ENCODE measurements at regions not wholly inside any gene's neighbourhood (a gene's known extent, or its start where the extent isn't known, plus 50 kb on each side); places are given as distances from the start of the nearest gene placed in this dataset.
"Not testable (repeated sequence)": the region's sequence is repeated elsewhere in the genome, so short reads cannot be mapped to it uniquely, and the experiment has no call there.

DNA sequence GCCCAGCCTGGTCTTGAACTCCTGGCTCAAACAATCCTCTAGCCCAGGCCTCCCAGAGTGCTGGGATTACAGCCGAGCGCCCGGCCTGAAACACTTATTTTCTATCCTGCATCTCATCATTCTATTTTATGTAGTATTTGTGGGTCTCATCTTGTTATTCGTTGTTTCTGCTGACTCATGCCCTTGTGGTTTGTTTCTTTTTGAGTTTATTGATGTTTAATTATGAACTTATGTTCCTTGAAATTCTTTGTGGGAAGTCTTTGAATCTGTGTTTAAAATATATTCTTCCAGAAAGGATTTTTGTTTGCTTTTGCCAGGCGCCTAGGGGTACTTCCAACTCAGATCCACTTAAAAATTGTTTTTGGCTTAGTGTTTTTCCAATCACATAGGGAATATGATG, 78.3 kb upstream of the C15orf39 start:
- Histone ChIP-seq H3K9me2 (replicated peaks; ENCODE audit: low read length) (no peaks in the 10 kb centered on the region), H2AFZ (ENCODE audit: low read length) (no peak overlapping the region), H3K4me3 (ENCODE audit: low read length) (no peak overlapping the region), H4K20me1 (ENCODE audit: low read length) (no peaks in the 10 kb centered on the region), H3F3A (ENCODE audit: low read length, unreplicated experiment) (peaks cover 4% of the 10 kb centered on the region), H3K9ac (ENCODE audit: low read length) (peak overlapping the region; percentile 56; the same call in 1 of the 2 replicates), H3K79me2 (ENCODE audit: low read length) (no peaks in the 10 kb centered on the region), H3K27ac (ENCODE audit: low read length) (peak overlapping the region; percentile 85), H3K27me3 (ENCODE audit: low read length) (no peaks in the 10 kb centered on the region), H3K36me3 (ENCODE audit: low read depth, low read length) (no peaks in the 10 kb centered on the region), H3K4me2 (ENCODE audit: low read length) (peak overlapping the region; percentile 58), H3K4me1 (ENCODE audit: insufficient read depth, low read length) (peaks cover 37% of the 10 kb centered on the region), H3K9me3 (ENCODE audit: low read length) (no peaks in the 10 kb centered on the region)
- TF ChIP-seq EZH2phosphoT487 (IDR thresholded peaks at IDR 0.05; ENCODE audit: borderline replicate concordance, low read length) (no peak), EZH2 (IDR thresholded peaks at IDR 0.05; ENCODE audit: low read length, unreplicated experiment) (no peak)
- TF ChIP-seq, protein P1, sequence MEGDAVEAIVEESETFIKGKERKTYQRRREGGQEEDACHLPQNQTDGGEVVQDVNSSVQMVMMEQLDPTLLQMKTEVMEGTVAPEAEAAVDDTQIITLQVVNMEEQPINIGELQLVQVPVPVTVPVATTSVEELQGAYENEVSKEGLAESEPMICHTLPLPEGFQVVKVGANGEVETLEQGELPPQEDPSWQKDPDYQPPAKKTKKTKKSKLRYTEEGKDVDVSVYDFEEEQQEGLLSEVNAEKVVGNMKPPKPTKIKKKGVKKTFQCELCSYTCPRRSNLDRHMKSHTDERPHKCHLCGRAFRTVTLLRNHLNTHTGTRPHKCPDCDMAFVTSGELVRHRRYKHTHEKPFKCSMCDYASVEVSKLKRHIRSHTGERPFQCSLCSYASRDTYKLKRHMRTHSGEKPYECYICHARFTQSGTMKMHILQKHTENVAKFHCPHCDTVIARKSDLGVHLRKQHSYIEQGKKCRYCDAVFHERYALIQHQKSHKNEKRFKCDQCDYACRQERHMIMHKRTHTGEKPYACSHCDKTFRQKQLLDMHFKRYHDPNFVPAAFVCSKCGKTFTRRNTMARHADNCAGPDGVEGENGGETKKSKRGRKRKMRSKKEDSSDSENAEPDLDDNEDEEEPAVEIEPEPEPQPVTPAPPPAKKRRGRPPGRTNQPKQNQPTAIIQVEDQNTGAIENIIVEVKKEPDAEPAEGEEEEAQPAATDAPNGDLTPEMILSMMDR (conservative IDR thresholded peaks at IDR 0.05; ENCODE audit: low read depth, low read length) = no peak
- DNase-seq (peak; percentile 83), ATAC-seq (peak; percentile 72)
- intact Hi-C loops (cut with micrococcal nuclease) = loop anchor here (2.0 to 5.0 kb wide), 2 partner anchors 47 to 79 kb away; partner anchors contain the start of gene C15orf39
- ChIA-PET CTCF (interaction anchor here (0.6 kb wide), 1 partner anchor 57 kb away, joined by 4 read pairs; no protein-coding TSS in a partner anchor), POLR2A (ENCODE audit: unreplicated experiment) (interaction anchor here (0.5 to 0.6 kb wide), 3 partner anchors 9 to 128 kb away, joined by 3 to 5 read pairs (median 4); no protein-coding TSS in a partner anchor)
- no TSS peak for BruUV-seq (replicated peaks)

DNA sequence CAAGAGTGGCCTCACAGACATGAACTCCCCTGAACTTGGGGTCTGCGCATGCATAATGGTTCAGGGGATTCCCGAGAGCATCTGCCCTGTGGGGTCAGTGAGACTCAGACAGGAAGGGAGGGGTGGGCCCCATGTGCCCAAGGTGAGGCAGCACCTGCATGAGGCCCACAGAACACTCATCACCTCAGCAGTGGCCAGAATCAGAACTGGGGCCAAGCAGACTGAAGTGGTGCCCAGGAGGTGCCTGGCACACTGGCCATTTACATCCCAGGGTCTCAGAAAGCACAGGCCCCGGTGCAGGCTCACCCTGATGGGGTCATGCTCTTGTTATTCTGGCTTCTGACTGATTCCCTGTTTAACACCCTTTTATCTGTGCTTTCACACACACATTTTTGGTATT, 77.4 kb upstream of the C15orf39 start:
- H4K20me1 ChIP-seq (ENCODE audit: low read length); DNase-seq; CTCF ChIA-PET; H3K9me3 ChIP-seq (ENCODE audit: low read length); ATAC-seq; H2AFZ ChIP-seq (ENCODE audit: low read length); H3K79me2 ChIP-seq (ENCODE audit: low read length); H3F3A ChIP-seq (ENCODE audit: low read length, unreplicated experiment); H3K36me3 ChIP-seq (ENCODE audit: low read depth, low read length); BruUV-seq (replicated peaks); H3K27me3 ChIP-seq (ENCODE audit: low read length); H3K9me2 ChIP-seq (replicated peaks; ENCODE audit: low read length); POLR2A ChIA-PET (ENCODE audit: unreplicated experiment); H3K9ac ChIP-seq (ENCODE audit: low read length); H3K4me3 ChIP-seq (ENCODE audit: low read length): not testable (repeated sequence)
- H3K4me1 ChIP-seq (ENCODE audit: insufficient read depth, low read length) = peaks cover 37% of the 10 kb centered on the region
- intact Hi-C loops (cut with micrococcal nuclease) = loop anchor here (5.0 kb wide), 1 partner anchor 78 kb away; the partner anchor contains the start of gene C15orf39
- H3K4me2 ChIP-seq (ENCODE audit: low read length) = peak overlapping the region; percentile 58; the same call in 1 of the 2 replicates
- peak overlapping the region; percentile 85 for H3K27ac ChIP-seq (ENCODE audit: low read length)

DNA sequence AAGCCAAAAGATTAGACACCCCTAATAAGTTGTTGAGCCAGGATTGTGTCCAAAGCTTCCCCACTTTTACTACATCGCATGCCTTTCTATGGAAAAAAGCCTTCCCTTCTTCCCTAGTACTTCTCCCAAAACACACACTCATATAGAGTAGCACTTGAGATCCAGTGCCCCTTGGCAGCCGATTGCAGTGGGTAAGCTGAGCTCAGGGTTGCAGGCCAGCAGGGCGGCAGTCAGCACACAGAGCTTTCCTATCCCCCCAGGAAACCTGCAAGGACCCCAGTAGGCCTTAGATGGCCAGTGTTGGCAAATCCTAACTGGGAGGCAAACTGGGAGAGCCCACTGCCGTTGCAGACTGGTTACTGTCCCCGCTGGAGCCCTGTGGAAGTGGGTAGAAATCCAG, 75.7 kb upstream of the C15orf39 start:
- H3F3A ChIP-seq (ENCODE audit: low read length, unreplicated experiment) = peaks cover 4% of the 10 kb centered on the region
- ChIA-PET POLR2A (ENCODE audit: unreplicated experiment) (no interaction called here), CTCF (interaction anchor here (0.6 kb wide), 1 partner anchor 105 kb away, joined by 3 read pairs; no protein-coding TSS in a partner anchor)
- no peak for ATAC-seq
- H3K36me3 ChIP-seq (ENCODE audit: low read depth, low read length) = no peaks in the 10 kb centered on the region
- H3K9ac ChIP-seq (ENCODE audit: low read length) = no peak overlapping the region
- intact Hi-C loops (cut with micrococcal nuclease) = no loop called here
- H3K4me2 ChIP-seq (ENCODE audit: low read length) = no peak overlapping the region
- H3K27ac ChIP-seq (ENCODE audit: low read length) = no peak overlapping the region
- BruUV-seq (replicated peaks) = no TSS peak
- H3K4me1 ChIP-seq (ENCODE audit: insufficient read depth, low read length) = peaks cover 37% of the 10 kb centered on the region
- H3K79me2 ChIP-seq (ENCODE audit: low read length) = no peaks in the 10 kb centered on the region
- H4K20me1 ChIP-seq (ENCODE audit: low read length) = no peaks in the 10 kb centered on the region
- no peak for DNase-seq
- H2AFZ ChIP-seq (ENCODE audit: low read length) = no peak overlapping the region
- H3K27me3 ChIP-seq (ENCODE audit: low read length) = no peaks in the 10 kb centered on the region
- no peak overlapping the region for H3K4me3 ChIP-seq (ENCODE audit: low read length)
- no peaks in the 10 kb centered on the region for H3K9me3 ChIP-seq (ENCODE audit: low read length)
- H3K9me2 ChIP-seq (replicated peaks; ENCODE audit: low read length) = no peaks in the 10 kb centered on the region
- TF ChIP-seq, protein P1 (conservative IDR thresholded peaks at IDR 0.05; ENCODE audit: low read depth, low read length) = no peak
- no peak for TF ChIP-seq EZH2phosphoT487 (IDR thresholded peaks at IDR 0.05; ENCODE audit: borderline replicate concordance, low read length)
- no peak for TF ChIP-seq EZH2 (IDR thresholded peaks at IDR 0.05; ENCODE audit: low read length, unreplicated experiment)
